Psoas muscle (tissue), 7 donors: ENCODE measurements at regions not wholly inside any gene's neighbourhood (a gene's known extent, or its start where the extent isn't known, plus 50 kb on each side); places are given as distances from the start of the nearest gene placed in this dataset.

Experiments used
- ATAC-seq, 4 donors: fragments of 200-7000 bp; cut with Tn5 transposase; one replicate each; pipeline ENCODE4 v1.9.1; 2020; ENCODE audit warnings: moderate library complexity in 3 of 4, mild to moderate bottlenecking in 2 of 4
- DNase-seq, 2 donors: peaks; one replicate each; pipeline ENCODE4 v3.0.0-alpha.2; 2020
- H3K27ac ChIP-seq: fragments of 200-600 bp; one replicate; pipeline ENCODE4 v1.8.0; 2022
- H3K27me3 ChIP-seq, 3 donors: fragments of 200-600 bp in 1 of 3; one replicate each; pipeline versions ENCODE4 v1.6.1 to v1.8.0; 2013 to 2022; ENCODE audit warnings: low read length in 2 of 3, mild to moderate bottlenecking in 2 of 3, moderate library complexity in 1 of 3; ENCODE audit not compliant: insufficient read depth in 3 of 3
- H3K36me3 ChIP-seq, 2 donors: fragments of 200-600 bp in 1 of 2; one replicate each; pipeline versions ENCODE4 v1.6.1 to v1.8.0; 2013 to 2022; ENCODE audit warnings: low read depth in 1 of 2, mild to moderate bottlenecking in 1 of 2, moderate library complexity in 1 of 2; ENCODE audit not compliant: insufficient read depth in 1 of 2
- H3K4me1 ChIP-seq: fragments of 200-600 bp; one replicate; pipeline ENCODE4 v1.8.0; 2022
- H3K4me3 ChIP-seq: fragments of 200-600 bp; one replicate; pipeline ENCODE4 v1.8.0; 2022; ENCODE audit warnings: mild to moderate bottlenecking
- H3K9me3 ChIP-seq: fragments of 200-600 bp; one replicate; pipeline ENCODE4 v1.8.0; 2022
- CTCF ChIP-seq: fragments of 200-600 bp; IDR thresholded peaks from one replicate; pipeline ENCODE4 v1.8.0; 2022; ENCODE audit warnings: antibody characterized with exemption
- WGBS, 3 donors: extraction: QIAGEN DNeasy Blood & Tissue Kit; methylation state at CpG; one replicate each; pipeline versions ENCODE4 v1.1.6 to v1.1.7; 2013; 5-methylcytosine and 5-hydroxymethylcytosine counted together
- intact Hi-C, 2 donors: fragments of 100-400 bp; cut with DNase I; formaldehyde crosslinking; loops; one replicate each; pipeline versions ENCODE4 v1.11.0 to v1.14.2; 2022
- donor health status: healthy with polysubstance abuse.
- donor health status: DM: no; HTN: no; CAD: no; lungs with moderate emphysema.
- donor health status: Bipolar disorder and iron deficiency.
- donor health status: healthy.
- donor health status: DM: yes; HTN: yes; CAD: no.
- donor health status: DM: no; HTN: no; CAD: no.
- donor health status: DM: yes; HTN: yes; CAD: no.

GRCh38 chr11:112856133-112856532 is 105.1 kb upstream of the NCAM1 start:
- WGBS, 3 donors = 78 to 90% (median 85%) methylated on average over 4 of the region's 4 CpGs
- Histone ChIP-seq H3K4me3 (no peak overlapping the region), H3K27me3 (no peaks in the 10 kb centered on the region), H3K27ac (no peak overlapping the region), H3K9me3 (peaks cover 5% of the 10 kb centered on the region), H3K4me1 (no peaks in the 10 kb centered on the region), H3K36me3 (no peaks in the 10 kb centered on the region)
- no peak for ATAC-seq
- intact Hi-C loops = no loop called here
- no peak for TF ChIP-seq CTCF
- DNase-seq = no peak

DNA sequence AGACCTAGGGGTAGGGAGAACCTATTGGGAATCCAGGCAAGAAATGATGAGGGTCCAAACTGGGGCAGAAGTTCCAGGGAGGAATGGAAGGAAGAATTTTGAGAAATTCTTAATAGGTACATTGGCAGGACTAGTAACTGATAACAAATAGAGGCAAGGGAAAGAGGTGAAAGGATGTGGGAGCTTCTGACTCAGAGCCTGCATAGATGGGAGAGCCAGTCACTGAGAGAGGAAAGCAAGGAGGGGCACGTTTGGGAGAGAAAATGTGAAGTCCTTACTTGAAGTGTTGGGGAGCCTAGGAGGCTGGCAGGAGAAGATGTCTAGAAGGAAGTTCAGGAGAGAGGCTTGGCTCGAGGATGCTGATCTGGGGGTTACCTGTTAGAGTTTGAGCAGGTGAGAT is 104.6 kb upstream of the NCAM1 start:
- 55 to 74% (median 57%) methylated on average over 2 of the region's 2 CpGs for WGBS, 3 donors
- no peak for TF ChIP-seq CTCF
- no peak for ATAC-seq
- DNase-seq = no peak
- Histone ChIP-seq H3K4me1 (no peaks in the 10 kb centered on the region), H3K9me3 (peaks cover 9% of the 10 kb centered on the region), H3K4me3 (no peak overlapping the region), H3K36me3 (no peaks in the 10 kb centered on the region), H3K27me3 (no peaks in the 10 kb centered on the region), H3K27ac (no peak overlapping the region)
- intact Hi-C loops = no loop called here

DNA sequence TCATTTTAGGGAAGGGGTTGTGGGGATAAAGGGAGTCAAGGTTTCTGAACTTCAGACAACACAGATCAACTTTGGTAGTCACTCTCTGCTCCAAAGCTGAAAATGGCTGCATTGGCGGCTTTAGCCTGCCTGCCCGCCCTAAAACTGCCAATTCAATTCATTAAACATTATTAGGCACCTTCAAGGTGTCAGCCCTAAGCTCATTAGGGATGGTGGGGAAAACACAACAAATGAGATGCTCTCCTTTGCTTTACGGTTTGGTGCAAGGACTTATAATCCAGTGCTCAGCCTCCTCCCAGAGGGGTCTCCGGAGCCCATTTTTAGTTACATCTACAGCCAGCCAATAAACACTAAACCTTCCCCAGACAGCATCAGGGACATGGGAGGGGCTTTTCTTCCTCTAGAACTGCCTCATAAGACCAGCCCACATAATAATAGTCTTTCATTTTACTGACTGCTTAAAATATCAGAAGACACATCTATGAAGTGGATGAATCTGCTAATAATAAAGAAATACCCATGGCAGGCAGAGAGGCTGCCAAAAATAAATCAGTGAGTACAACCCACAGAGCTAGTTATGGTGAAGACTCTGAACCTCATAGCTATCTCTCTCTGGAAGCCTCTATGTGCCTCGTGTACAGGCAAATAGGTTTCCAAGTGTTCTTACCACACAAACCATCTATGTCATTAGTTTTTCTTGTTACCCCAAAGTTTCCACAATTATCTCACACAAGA is 102.8 kb upstream of the NCAM1 start:
- no peaks in the 10 kb centered on the region for H3K27me3 ChIP-seq
- intact Hi-C loops = no loop called here
- no peak for TF ChIP-seq CTCF
- peaks cover 17% of the 10 kb centered on the region for H3K9me3 ChIP-seq
- H3K27ac ChIP-seq = no peak overlapping the region
- DNase-seq (no peak), ATAC-seq (no peak)
- no peaks in the 10 kb centered on the region for H3K36me3 ChIP-seq
- no peak overlapping the region for H3K4me3 ChIP-seq
- WGBS, 3 donors = 70 to 79% (median 72%) methylated on average over 5 of the region's 5 CpGs
- no peaks in the 10 kb centered on the region for H3K4me1 ChIP-seq

- H3K4me1 ChIP-seq = no peaks in the 10 kb centered on the region
- 76 to 89% (median 80%) methylated on average over 3 of the region's 3 CpGs for WGBS, 3 donors
- no peak overlapping the region for H3K4me3 ChIP-seq
- intact Hi-C loops = no loop called here
- H3K27ac ChIP-seq = no peak overlapping the region
- H3K27me3 ChIP-seq = no peaks in the 10 kb centered on the region
- DNase-seq = no peak
- H3K9me3 ChIP-seq = peaks cover 17% of the 10 kb centered on the region
- peak in 1 of 4 donors; percentile 40 for ATAC-seq
- no peaks in the 10 kb centered on the region for H3K36me3 ChIP-seq
- TF ChIP-seq CTCF = no peak
Observed at GRCh38 chr11:112859787-112860186, 101.4 kb upstream of the NCAM1 start.

- Histone ChIP-seq H3K36me3 (no peaks in the 10 kb centered on the region), H3K9me3 (peaks cover 17% of the 10 kb centered on the region), H3K4me3 (no peak overlapping the region), H3K4me1 (no peaks in the 10 kb centered on the region), H3K27ac (no peak overlapping the region), H3K27me3 (no peaks in the 10 kb centered on the region)
- DNase-seq (no peak), ATAC-seq (no peak)
- TF ChIP-seq CTCF = no peak
- intact Hi-C loops = no loop called here
Observed at GRCh38 chr11:112861356-112861755, 99.9 kb upstream of the NCAM1 start.
